ENCODE measurements at regions not wholly inside any gene's neighbourhood (a gene's known extent, or its start where the extent isn't known, plus 50 kb on each side); places are given as distances from the start of the nearest gene placed in this dataset.

DNA sequence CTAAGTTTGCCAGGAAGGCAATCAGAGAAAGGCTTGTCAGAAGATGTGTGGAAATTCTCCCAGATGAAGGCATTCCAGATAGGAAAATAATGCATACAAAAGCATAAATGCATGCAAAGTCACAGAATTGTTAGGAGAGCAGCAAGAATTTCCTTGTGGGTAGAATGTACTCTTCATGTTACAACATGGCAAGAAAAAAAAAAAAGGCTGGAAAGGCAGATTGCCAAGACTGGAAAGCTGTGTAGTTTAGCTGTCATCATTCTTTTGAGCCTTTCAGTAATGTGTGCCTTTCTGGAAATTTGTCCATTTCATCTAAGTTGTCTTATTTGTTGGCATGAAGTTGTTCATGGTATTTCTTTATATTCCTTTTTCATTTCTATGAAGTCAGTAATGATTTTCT, 71.0 kb upstream of the EFCAB3 start:
- TF ChIP-seq, protein P1, sequence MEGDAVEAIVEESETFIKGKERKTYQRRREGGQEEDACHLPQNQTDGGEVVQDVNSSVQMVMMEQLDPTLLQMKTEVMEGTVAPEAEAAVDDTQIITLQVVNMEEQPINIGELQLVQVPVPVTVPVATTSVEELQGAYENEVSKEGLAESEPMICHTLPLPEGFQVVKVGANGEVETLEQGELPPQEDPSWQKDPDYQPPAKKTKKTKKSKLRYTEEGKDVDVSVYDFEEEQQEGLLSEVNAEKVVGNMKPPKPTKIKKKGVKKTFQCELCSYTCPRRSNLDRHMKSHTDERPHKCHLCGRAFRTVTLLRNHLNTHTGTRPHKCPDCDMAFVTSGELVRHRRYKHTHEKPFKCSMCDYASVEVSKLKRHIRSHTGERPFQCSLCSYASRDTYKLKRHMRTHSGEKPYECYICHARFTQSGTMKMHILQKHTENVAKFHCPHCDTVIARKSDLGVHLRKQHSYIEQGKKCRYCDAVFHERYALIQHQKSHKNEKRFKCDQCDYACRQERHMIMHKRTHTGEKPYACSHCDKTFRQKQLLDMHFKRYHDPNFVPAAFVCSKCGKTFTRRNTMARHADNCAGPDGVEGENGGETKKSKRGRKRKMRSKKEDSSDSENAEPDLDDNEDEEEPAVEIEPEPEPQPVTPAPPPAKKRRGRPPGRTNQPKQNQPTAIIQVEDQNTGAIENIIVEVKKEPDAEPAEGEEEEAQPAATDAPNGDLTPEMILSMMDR (IDR thresholded peaks at IDR 0.05), result no peak
- TF ChIP-seq ZFX (IDR thresholded peaks at IDR 0.05; ENCODE audit: borderline replicate concordance), result no peak
